ENCODE measurements at regions not wholly inside any gene's neighbourhood (a gene's known extent, or its start where the extent isn't known, plus 50 kb on each side); places are given as distances from the start of the nearest gene placed in this dataset.

GRCh38 chr12:59911516-59911915, 315.7 kb downstream of the SLC16A7 start:
- Histone ChIP-seq H4K5ac (ENCODE audit: insufficient read length, low read depth, low read length) (no peak overlapping the region), H3K9me3 (ENCODE audit: insufficient read depth in 2 of 2, low read depth in 1 of 2, low read length in 1 of 2) (no peaks in the 10 kb centered on the region), H4K91ac (replicated peaks; ENCODE audit: insufficient read length, low read length) (no peak overlapping the region), H2BK15ac (ENCODE audit: low read length) (no peak overlapping the region), H3K4ac (replicated peaks; ENCODE audit: insufficient read length, low read depth, low read length) (no peak overlapping the region), H4K20me1 (replicated peaks in 1 of 2; ENCODE audit: control insufficient read depth in 1 of 2, insufficient read depth in 2 of 2, low read length in 2 of 2) (no peaks in the 10 kb centered on the region), H3K4me1 (replicated peaks in 1 of 4; ENCODE audit: control insufficient read depth in 3 of 4, insufficient read depth in 4 of 4, low read length in 3 of 4) (no peaks in the 10 kb centered on the region), H2AK5ac (ENCODE audit: low read depth, low read length) (no peak overlapping the region), H3K14ac (ENCODE audit: insufficient read length) (no peak overlapping the region), H4K8ac (ENCODE audit: extremely low read depth, insufficient read depth, low read length) (no peak overlapping the region), H2BK5ac (ENCODE audit: low read depth, low read length) (no peak overlapping the region), H3K23ac (ENCODE audit: insufficient read length) (no peak overlapping the region), H3K56ac (replicated peaks; ENCODE audit: insufficient read length, low read depth, low read length) (no peak overlapping the region), H2BK12ac (ENCODE audit: low read depth, low read length) (no peak overlapping the region), H3K36me3 (ENCODE audit: control insufficient read depth in 2 of 4, insufficient read depth in 4 of 4, low read length in 3 of 4) (no peaks in the 10 kb centered on the region), H2BK120ac (replicated peaks; ENCODE audit: low read depth, low read length) (no peak overlapping the region), H3K4me2 (ENCODE audit: insufficient read depth in 1 of 2, low read depth in 2 of 2, low read length in 2 of 2) (no peak overlapping the region), H2AFZ (ENCODE audit: low read length) (no peak overlapping the region), H3K18ac (ENCODE audit: extremely low read depth, low read length) (no peak overlapping the region), H3K79me2 (ENCODE audit: control insufficient read depth in 1 of 2, insufficient read depth in 2 of 2, low read length in 2 of 2) (no peaks in the 10 kb centered on the region), H3K27me3 (replicated peaks in 1 of 4; ENCODE audit: control insufficient read depth in 3 of 4, extremely low read depth in 1 of 4, insufficient read depth in 3 of 4, low read length in 3 of 4) (no peaks in the 10 kb centered on the region), H3K23me2 (ENCODE audit: low read depth, low read length) (no peaks in the 10 kb centered on the region), H3K79me1 (ENCODE audit: low read depth, low read length) (no peaks in the 10 kb centered on the region), H2BK20ac (ENCODE audit: low read length) (no peak overlapping the region), H3K27ac (ENCODE audit: low read depth, low read length) (no peak overlapping the region), H3K4me3 (ENCODE audit: extremely low read depth in 1 of 4, insufficient read depth in 2 of 4, low read depth in 3 of 4, low read length in 4 of 4) (no peak overlapping the region), H3K9ac (replicated peaks in 1 of 4; ENCODE audit: extremely low read depth in 1 of 4, low read depth in 3 of 4, low read length in 3 of 4) (no peak overlapping the region)
- 94% methylated on average over 3 of the region's 3 CpGs; no CpG with 5 or more reads in 1 of the 2 experiments for WGBS, 2 experiments (ENCODE audit: extremely low coverage in 1 of 2, insufficient coverage in 1 of 2, insufficient read length in 1 of 2, insufficient replicate concordance in 2 of 2, low coverage in 1 of 2, low lambda C conversion rate in 2 of 2, missing lambda C conversion rate in 1 of 2)
- FAIRE-seq (no peak), DNase-seq (ENCODE audit: low read depth in 1 of 2, low spot score in 2 of 2) (no peak)
- TF ChIP-seq MAX (IDR thresholded peaks at IDR 0.05) = no peak
- TF ChIP-seq SIN3A (conservative IDR thresholded peaks at IDR 0.05 in 1 of 2, IDR thresholded peaks at IDR 0.05 in 1 of 2; ENCODE audit: low read depth in 1 of 2, low read length in 2 of 2) = no peak
- no peak for TF ChIP-seq TCF12 (IDR thresholded peaks at IDR 0.05; ENCODE audit: low read depth, low read length)
- TF ChIP-seq JUND (IDR thresholded peaks at IDR 0.05; ENCODE audit: low read length) = no peak
- TF ChIP-seq BCL11A (IDR thresholded peaks at IDR 0.05; ENCODE audit: low read depth in 2 of 2, low read length in 2 of 2) = no peak
- no peak for TF ChIP-seq TEAD4 (IDR thresholded peaks at IDR 0.05; ENCODE audit: low read depth, low read length)
- ChIA-PET CTCF (ENCODE audit: partially characterized antibody) (interaction anchor here (1.0 kb wide), 1 partner anchor 17 kb away, joined by 3 read pairs; no protein-coding TSS in a partner anchor), POLR2A (ENCODE audit: partially characterized antibody) (no interaction called here)
